ENCODE measurements at regions not wholly inside any gene's neighbourhood (a gene's known extent, or its start where the extent isn't known, plus 50 kb on each side); places are given as distances from the start of the nearest gene placed in this dataset.
A peak's percentile ranks its signal among the peaks of the same experiment; 100 is the strongest.

- Histone ChIP-seq H3K9me3 (ENCODE audit: severe bottlenecking) (no peaks in the 10 kb centered on the region), H3K27ac (no peak overlapping the region), H3K4me3 (ENCODE audit: low read depth, low read length) (no peak overlapping the region), H3K36me3 (no peaks in the 10 kb centered on the region), H3K27me3 (ENCODE audit: insufficient read depth, low read depth, severe bottlenecking) (peaks cover 67% of the 10 kb centered on the region)
- DNase-seq, result no peak
- TF ChIP-seq CTCF (IDR thresholded peaks at IDR 0.05; ENCODE audit: low read depth, low read length), result no peak
Observed at GRCh38 chr20:22339946-22340345, 244.4 kb downstream of the FOXA2 start.

- Histone ChIP-seq H3K9me3 (ENCODE audit: severe bottlenecking) (no peaks in the 10 kb centered on the region), H3K4me3 (ENCODE audit: low read depth, low read length) (no peak overlapping the region), H3K27ac (no peak overlapping the region), H3K36me3 (no peaks in the 10 kb centered on the region), H3K27me3 (ENCODE audit: insufficient read depth, low read depth, severe bottlenecking) (peaks cover 67% of the 10 kb centered on the region)
- peak; percentile 54; the same call in 1 of the 2 replicates for TF ChIP-seq CTCF (IDR thresholded peaks at IDR 0.05; ENCODE audit: low read depth, low read length)
- DNase-seq, result peak; percentile 30
Observed at GRCh38 chr20:22339091-22339881, 245.1 kb downstream of the FOXA2 start.

- no peaks in the 10 kb centered on the region for H3K36me3 ChIP-seq
- DNase-seq, result no peak
- no peak overlapping the region for H3K27ac ChIP-seq
- no peak overlapping the region for H3K4me3 ChIP-seq (ENCODE audit: low read depth, low read length)
- TF ChIP-seq CTCF (IDR thresholded peaks at IDR 0.05; ENCODE audit: low read depth, low read length), result no peak
- H3K9me3 ChIP-seq (ENCODE audit: severe bottlenecking), result no peaks in the 10 kb centered on the region
- H3K27me3 ChIP-seq (ENCODE audit: insufficient read depth, low read depth, severe bottlenecking), result peaks cover 68% of the 10 kb centered on the region
Observed at GRCh38 chr20:22338140-22338708, 246.1 kb downstream of the FOXA2 start.

GRCh38 chr20:22335210-22335609 is 249.2 kb downstream of the FOXA2 start:
- DNase-seq, result no peak
- Histone ChIP-seq H3K9me3 (ENCODE audit: severe bottlenecking) (no peaks in the 10 kb centered on the region), H3K36me3 (no peaks in the 10 kb centered on the region), H3K4me3 (ENCODE audit: low read depth, low read length) (no peak overlapping the region), H3K27me3 (ENCODE audit: insufficient read depth, low read depth, severe bottlenecking) (peaks cover 57% of the 10 kb centered on the region), H3K27ac (no peak overlapping the region)
- no peak for TF ChIP-seq CTCF (IDR thresholded peaks at IDR 0.05; ENCODE audit: low read depth, low read length)

- DNase-seq, result peak; percentile 43
- TF ChIP-seq CTCF (IDR thresholded peaks at IDR 0.05; ENCODE audit: low read depth, low read length), result peak; percentile 69
Observed at GRCh38 chr20:22333885-22334545, 250.4 kb downstream of the FOXA2 start.

More at GRCh38 chr20:22333885-22334545, 250.4 kb downstream of the FOXA2 start:
- H3K4me3 ChIP-seq (ENCODE audit: low read depth, low read length), result no peak overlapping the region
- no peak overlapping the region for H3K27ac ChIP-seq
- peaks cover 53% of the 10 kb centered on the region for H3K27me3 ChIP-seq (ENCODE audit: insufficient read depth, low read depth, severe bottlenecking)
- no peaks in the 10 kb centered on the region for H3K9me3 ChIP-seq (ENCODE audit: severe bottlenecking)
- no peaks in the 10 kb centered on the region for H3K36me3 ChIP-seq

Data from WERI-Rb-1 (cell line).